OCI-LY1 (cell line): ENCODE measurements at regions not wholly inside any gene's neighbourhood (a gene's known extent, or its start where the extent isn't known, plus 50 kb on each side); places are given as distances from the start of the nearest gene placed in this dataset.
"Not testable (repeated sequence)": the region's sequence is repeated elsewhere in the genome, so short reads cannot be mapped to it uniquely, and the experiment has no call there.

Source experiments
- H2AFZ ChIP-seq: fragments of 200-600 bp; sonication (generic), shearing (Covaris generic); 2 replicates; pipeline ENCODE4 v1.6.0; 2014; ENCODE audit warnings: antibody characterized with exemption, mild to moderate bottlenecking, low read length
- H3F3A ChIP-seq: fragments of 200-600 bp; sonication (generic), shearing (Covaris generic); 2 replicates; pipeline ENCODE4 v1.6.0; 2014; ENCODE audit warnings: mild to moderate bottlenecking, antibody characterized with exemption, low read length, moderate library complexity; ENCODE audit not compliant: insufficient read depth
- H3K27ac ChIP-seq: fragments of 200-600 bp; sonication (generic); 2 replicates; pipeline ENCODE4 v1.5.1; 2014; ENCODE audit warnings: low read length, mixed run types, mild to moderate bottlenecking, low read depth; ENCODE audit not compliant: poor library complexity, severe bottlenecking
- H3K27me3 ChIP-seq: fragments of 200-600 bp; sonication (generic); 2 replicates; pipeline ENCODE4 v1.6.0; 2014; ENCODE audit warnings: antibody characterized with exemption, mild to moderate bottlenecking, low read length, moderate library complexity; ENCODE audit not compliant: insufficient read depth
- H3K36me3 ChIP-seq: fragments of 200-600 bp; sonication (generic); 2 replicates; pipeline ENCODE4 v1.6.1; 2014; ENCODE audit warnings: mild to moderate bottlenecking, antibody characterized with exemption, low read length, moderate library complexity, mixed read lengths; ENCODE audit not compliant: insufficient read depth
- H3K4me1 ChIP-seq: fragments of 200-600 bp; sonication (generic); 2 replicates; pipeline ENCODE4 v1.5.1; 2014; ENCODE audit warnings: mild to moderate bottlenecking, low read length, moderate library complexity; ENCODE audit not compliant: insufficient read depth, severe bottlenecking
- H3K4me2 ChIP-seq: fragments of 200-600 bp; sonication (generic), shearing (Covaris generic); 2 replicates; pipeline ENCODE4 v1.6.1; 2014; ENCODE audit warnings: low read length
- H3K4me3 ChIP-seq: fragments of 200-600 bp; sonication (generic); 2 replicates; pipeline ENCODE4 v1.5.1; 2014; ENCODE audit warnings: low read length, low read depth, mild to moderate bottlenecking, mixed read lengths; ENCODE audit not compliant: poor library complexity, severe bottlenecking
- H3K79me2 ChIP-seq: fragments of 200-600 bp; shearing (Covaris generic); 2 replicates; pipeline ENCODE4 v1.6.1; 2016; ENCODE audit warnings: mixed run types, low read length, mixed read lengths; ENCODE audit not compliant: insufficient read depth
- H3K9ac ChIP-seq: fragments of 200-600 bp; sonication (generic), shearing (Covaris generic); 2 replicates; pipeline ENCODE4 v1.6.1; 2014; ENCODE audit warnings: mild to moderate bottlenecking, low read length, mixed read lengths
- H3K9me2 ChIP-seq: fragments of 200-600 bp; sonication (generic), shearing (Covaris generic); 2 replicates; pipeline ENCODE4 v1.6.1; 2014; ENCODE audit warnings: low read depth, mild to moderate bottlenecking, low read length, mixed read lengths
- H3K9me3 ChIP-seq: fragments of 200-600 bp; shearing (Covaris generic); 2 replicates; pipeline ENCODE4 v1.6.1; 2014; ENCODE audit warnings: low read length, mixed read lengths
- H4K20me1 ChIP-seq: fragments of 200-600 bp; sonication (generic), shearing (Covaris generic); 2 replicates; pipeline ENCODE4 v1.6.0; 2016; ENCODE audit warnings: mild to moderate bottlenecking, low read length; ENCODE audit not compliant: insufficient read depth
- TF ChIP-seq, protein P1 (sequence below): fragments of 200-600 bp; sonication (generic), shearing (Covaris generic); IDR thresholded peaks from 2 replicates; pipeline ENCODE4 v1.5.1; 2017; ENCODE audit warnings: mild to moderate bottlenecking, antibody characterized with exemption, low read length, moderate library complexity, mixed read lengths

DNA sequence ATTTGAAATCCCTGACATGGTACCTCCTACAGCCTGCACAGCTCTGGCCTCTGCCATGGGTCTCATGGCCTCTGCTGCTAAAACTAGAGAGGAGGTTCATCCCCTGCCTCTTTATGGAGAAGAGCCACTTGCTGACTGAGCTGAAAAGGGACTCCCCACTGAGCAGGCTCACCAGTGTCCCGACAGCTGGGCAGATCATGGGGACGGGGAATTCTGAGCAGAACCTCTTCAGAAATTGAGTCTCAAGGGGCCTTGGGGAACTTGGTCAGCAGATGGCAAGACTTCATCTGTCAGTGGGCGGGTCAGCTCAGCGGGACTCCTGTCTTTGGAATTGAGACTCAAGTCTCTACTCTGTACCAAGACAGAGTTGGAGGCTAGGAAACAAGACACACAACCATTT is 95.7 kb downstream of the POTEC start:
- H3K9ac ChIP-seq, H3K27ac ChIP-seq, H3K36me3 ChIP-seq, H3F3A ChIP-seq, H2AFZ ChIP-seq, H4K20me1 ChIP-seq, H3K79me2 ChIP-seq, H3K27me3 ChIP-seq, H3K9me2 ChIP-seq, H3K4me3 ChIP-seq, H3K9me3 ChIP-seq, H3K4me2 ChIP-seq, H3K4me1 ChIP-seq: not testable (repeated sequence)

GRCh38 chr18:14435460-14435859 is 107.9 kb downstream of the POTEC start:
- not testable (repeated sequence) for H3K36me3 ChIP-seq, H3K4me3 ChIP-seq, H3K4me2 ChIP-seq, H3K9me3 ChIP-seq, H3K79me2 ChIP-seq, H3K4me1 ChIP-seq, H3F3A ChIP-seq, H3K27ac ChIP-seq, H3K9ac ChIP-seq, H2AFZ ChIP-seq, H3K27me3 ChIP-seq, H3K9me2 ChIP-seq, H4K20me1 ChIP-seq

- not testable (repeated sequence) for H3K4me2 ChIP-seq, H3F3A ChIP-seq, H3K4me3 ChIP-seq, H3K9ac ChIP-seq, H3K9me2 ChIP-seq, H3K27ac ChIP-seq, H3K9me3 ChIP-seq, H3K36me3 ChIP-seq, H4K20me1 ChIP-seq, H3K79me2 ChIP-seq, H3K4me1 ChIP-seq, H3K27me3 ChIP-seq, H2AFZ ChIP-seq
These were observed 111.0 kb downstream of the POTEC start for GRCh38 chr18:14432371-14432770.

DNA sequence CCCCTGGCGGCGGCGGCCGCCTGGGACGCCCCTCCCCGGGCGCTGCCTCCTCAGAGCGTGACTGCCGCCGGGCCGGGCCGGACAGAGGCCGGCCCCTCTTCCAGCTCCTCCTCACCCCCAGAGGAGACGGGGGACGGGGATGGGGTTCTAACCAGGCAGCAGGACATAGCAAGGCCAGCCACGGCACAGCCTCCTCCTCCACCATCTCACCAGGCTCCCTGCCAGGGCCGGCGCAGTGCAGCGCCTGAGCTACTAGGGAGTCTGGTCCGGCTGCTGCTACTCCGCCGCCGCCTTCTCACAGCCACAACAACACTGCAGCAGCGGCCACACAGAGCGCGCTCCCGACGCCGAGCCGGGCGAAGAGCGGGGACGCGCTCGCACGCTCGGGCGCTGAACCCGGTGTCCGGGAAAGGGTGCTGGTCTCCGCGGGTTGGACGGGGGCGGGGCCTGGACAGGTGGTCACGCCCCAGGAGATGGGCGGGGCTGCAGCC is 112.3 kb downstream of the POTEC start:
- not testable (repeated sequence) for H3K9me3 ChIP-seq, H3K4me3 ChIP-seq, H3F3A ChIP-seq, H3K79me2 ChIP-seq, H3K9ac ChIP-seq, H4K20me1 ChIP-seq, H3K27me3 ChIP-seq, H2AFZ ChIP-seq, H3K4me1 ChIP-seq, H3K4me2 ChIP-seq, H3K27ac ChIP-seq, H3K36me3 ChIP-seq, H3K9me2 ChIP-seq

- not testable (repeated sequence) for H3K9me2 ChIP-seq, H4K20me1 ChIP-seq, H3K4me2 ChIP-seq, H3F3A ChIP-seq, H3K27ac ChIP-seq, H3K4me1 ChIP-seq, H2AFZ ChIP-seq, H3K9ac ChIP-seq, H3K27me3 ChIP-seq, H3K79me2 ChIP-seq, H3K36me3 ChIP-seq, H3K4me3 ChIP-seq, H3K9me3 ChIP-seq
- TF ChIP-seq, protein P1, sequence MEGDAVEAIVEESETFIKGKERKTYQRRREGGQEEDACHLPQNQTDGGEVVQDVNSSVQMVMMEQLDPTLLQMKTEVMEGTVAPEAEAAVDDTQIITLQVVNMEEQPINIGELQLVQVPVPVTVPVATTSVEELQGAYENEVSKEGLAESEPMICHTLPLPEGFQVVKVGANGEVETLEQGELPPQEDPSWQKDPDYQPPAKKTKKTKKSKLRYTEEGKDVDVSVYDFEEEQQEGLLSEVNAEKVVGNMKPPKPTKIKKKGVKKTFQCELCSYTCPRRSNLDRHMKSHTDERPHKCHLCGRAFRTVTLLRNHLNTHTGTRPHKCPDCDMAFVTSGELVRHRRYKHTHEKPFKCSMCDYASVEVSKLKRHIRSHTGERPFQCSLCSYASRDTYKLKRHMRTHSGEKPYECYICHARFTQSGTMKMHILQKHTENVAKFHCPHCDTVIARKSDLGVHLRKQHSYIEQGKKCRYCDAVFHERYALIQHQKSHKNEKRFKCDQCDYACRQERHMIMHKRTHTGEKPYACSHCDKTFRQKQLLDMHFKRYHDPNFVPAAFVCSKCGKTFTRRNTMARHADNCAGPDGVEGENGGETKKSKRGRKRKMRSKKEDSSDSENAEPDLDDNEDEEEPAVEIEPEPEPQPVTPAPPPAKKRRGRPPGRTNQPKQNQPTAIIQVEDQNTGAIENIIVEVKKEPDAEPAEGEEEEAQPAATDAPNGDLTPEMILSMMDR = peak; percentile 67
These were observed 127.6 kb downstream of the POTEC start for GRCh38 chr18:14415806-14416205.

DNA sequence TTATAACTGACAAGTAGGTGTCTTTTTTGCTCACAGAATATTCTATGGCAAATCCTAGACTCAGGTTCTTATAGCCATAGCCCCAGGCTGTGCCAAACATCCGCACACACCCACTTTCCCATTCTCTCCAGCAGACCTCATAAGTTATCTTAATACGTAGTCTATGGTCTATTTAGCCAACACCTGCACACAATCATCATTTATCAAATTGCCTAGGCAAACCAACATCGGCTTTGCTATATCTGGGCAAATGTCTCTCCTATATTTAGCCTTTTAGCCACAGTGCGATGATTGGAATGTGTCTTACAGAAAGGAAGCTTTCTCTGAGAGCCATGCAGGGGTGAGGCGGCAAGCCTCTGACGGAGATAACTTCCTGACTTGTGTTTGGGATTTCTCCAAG is 128.0 kb downstream of the POTEC start:
- not testable (repeated sequence) for H3K4me1 ChIP-seq, H3K9me2 ChIP-seq, H2AFZ ChIP-seq, H3K4me2 ChIP-seq, H3K27ac ChIP-seq, H3K9ac ChIP-seq, H3K36me3 ChIP-seq, H4K20me1 ChIP-seq, H3K9me3 ChIP-seq, H3F3A ChIP-seq, H3K4me3 ChIP-seq, H3K79me2 ChIP-seq, H3K27me3 ChIP-seq
